ENCODE measurements at regions not wholly inside any gene's neighbourhood (a gene's known extent, or its start where the extent isn't known, plus 50 kb on each side); places are given as distances from the start of the nearest gene placed in this dataset.
"Not testable (repeated sequence)": the region's sequence is repeated elsewhere in the genome, so short reads cannot be mapped to it uniquely, and the experiment has no call there.

- TF ChIP-seq, protein P1, sequence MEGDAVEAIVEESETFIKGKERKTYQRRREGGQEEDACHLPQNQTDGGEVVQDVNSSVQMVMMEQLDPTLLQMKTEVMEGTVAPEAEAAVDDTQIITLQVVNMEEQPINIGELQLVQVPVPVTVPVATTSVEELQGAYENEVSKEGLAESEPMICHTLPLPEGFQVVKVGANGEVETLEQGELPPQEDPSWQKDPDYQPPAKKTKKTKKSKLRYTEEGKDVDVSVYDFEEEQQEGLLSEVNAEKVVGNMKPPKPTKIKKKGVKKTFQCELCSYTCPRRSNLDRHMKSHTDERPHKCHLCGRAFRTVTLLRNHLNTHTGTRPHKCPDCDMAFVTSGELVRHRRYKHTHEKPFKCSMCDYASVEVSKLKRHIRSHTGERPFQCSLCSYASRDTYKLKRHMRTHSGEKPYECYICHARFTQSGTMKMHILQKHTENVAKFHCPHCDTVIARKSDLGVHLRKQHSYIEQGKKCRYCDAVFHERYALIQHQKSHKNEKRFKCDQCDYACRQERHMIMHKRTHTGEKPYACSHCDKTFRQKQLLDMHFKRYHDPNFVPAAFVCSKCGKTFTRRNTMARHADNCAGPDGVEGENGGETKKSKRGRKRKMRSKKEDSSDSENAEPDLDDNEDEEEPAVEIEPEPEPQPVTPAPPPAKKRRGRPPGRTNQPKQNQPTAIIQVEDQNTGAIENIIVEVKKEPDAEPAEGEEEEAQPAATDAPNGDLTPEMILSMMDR (IDR thresholded peaks at IDR 0.05): no peak
- no peaks in the 10 kb centered on the region for H3K9me3 ChIP-seq
- H3K27ac ChIP-seq: no peak overlapping the region
- no peak overlapping the region for H3K4me3 ChIP-seq
- H3K27me3 ChIP-seq: no peaks in the 10 kb centered on the region
- H3K36me3 ChIP-seq: no peaks in the 10 kb centered on the region
- no peak for DNase-seq (ENCODE audit: low spot score)
- H3K4me1 ChIP-seq: no peaks in the 10 kb centered on the region
These were observed 1052.6 kb downstream of the REEP3 start for GRCh38 chr10:64573623-64574325.

DNA sequence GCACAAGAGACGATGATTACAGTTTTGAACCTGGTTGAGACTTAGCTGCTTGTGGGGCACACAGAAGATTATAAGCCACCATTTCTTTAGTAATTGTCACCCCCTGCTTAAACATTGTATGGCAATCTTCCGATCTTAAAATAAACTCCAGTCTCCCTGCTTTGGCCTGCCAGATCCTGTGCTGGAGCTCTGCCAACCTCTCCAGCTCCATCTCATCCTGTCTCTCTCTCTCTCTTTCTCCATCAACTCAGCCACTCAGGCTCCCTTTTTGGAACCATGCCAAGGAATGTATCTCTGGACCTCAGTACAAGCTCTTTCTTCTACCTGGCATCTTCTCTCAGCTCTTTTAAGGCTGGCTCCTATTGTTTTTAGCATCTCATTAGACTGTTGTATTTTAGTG is 1053.2 kb downstream of the REEP3 start:
- Histone ChIP-seq H3K4me3 (no peak overlapping the region), H3K9me3 (no peaks in the 10 kb centered on the region), H3K27me3 (no peaks in the 10 kb centered on the region), H3K27ac (no peak overlapping the region), H3K36me3 (no peaks in the 10 kb centered on the region), H3K4me1 (no peaks in the 10 kb centered on the region)
- DNase-seq (ENCODE audit: low spot score): no peak
- TF ChIP-seq, protein P1 (IDR thresholded peaks at IDR 0.05): no peak

DNA sequence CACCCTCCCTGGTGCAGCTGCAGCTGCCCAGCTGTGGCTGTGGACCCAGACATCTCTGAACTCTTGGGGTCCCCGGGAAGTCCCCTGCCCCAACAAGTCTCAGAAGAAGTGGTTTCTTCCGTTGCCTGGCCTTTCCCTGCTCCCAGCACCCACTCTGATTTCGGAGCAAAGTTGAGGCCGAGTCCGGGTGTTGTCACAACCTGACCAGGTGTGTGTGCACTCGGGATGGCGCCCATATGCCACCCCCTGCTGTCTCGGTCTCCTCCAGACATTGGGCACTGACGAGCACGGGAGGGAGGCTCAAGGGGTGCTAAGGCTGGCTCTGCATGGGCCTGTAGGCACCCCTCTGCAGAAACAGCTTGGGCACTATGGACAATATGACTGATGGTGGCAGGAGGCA is 1055.3 kb downstream of the REEP3 start:
- H3K36me3 ChIP-seq: no peaks in the 10 kb centered on the region

GRCh38 chr10:64578757-64579156 is 1057.6 kb downstream of the REEP3 start:
- not testable (repeated sequence) for H3K4me1 ChIP-seq; H3K4me3 ChIP-seq; H3K27ac ChIP-seq; DNase-seq (ENCODE audit: low spot score); H3K27me3 ChIP-seq; H3K36me3 ChIP-seq; H3K9me3 ChIP-seq

More for the DNA sequence above, 1055.3 kb downstream of the REEP3 start:
- TF ChIP-seq, protein P1 (IDR thresholded peaks at IDR 0.05): no peak
- no peak overlapping the region for H3K27ac ChIP-seq
- no peaks in the 10 kb centered on the region for H3K4me1 ChIP-seq
- H3K27me3 ChIP-seq: no peaks in the 10 kb centered on the region
- DNase-seq (ENCODE audit: low spot score): no peak
- H3K9me3 ChIP-seq: no peaks in the 10 kb centered on the region
- no peak overlapping the region for H3K4me3 ChIP-seq

DNA sequence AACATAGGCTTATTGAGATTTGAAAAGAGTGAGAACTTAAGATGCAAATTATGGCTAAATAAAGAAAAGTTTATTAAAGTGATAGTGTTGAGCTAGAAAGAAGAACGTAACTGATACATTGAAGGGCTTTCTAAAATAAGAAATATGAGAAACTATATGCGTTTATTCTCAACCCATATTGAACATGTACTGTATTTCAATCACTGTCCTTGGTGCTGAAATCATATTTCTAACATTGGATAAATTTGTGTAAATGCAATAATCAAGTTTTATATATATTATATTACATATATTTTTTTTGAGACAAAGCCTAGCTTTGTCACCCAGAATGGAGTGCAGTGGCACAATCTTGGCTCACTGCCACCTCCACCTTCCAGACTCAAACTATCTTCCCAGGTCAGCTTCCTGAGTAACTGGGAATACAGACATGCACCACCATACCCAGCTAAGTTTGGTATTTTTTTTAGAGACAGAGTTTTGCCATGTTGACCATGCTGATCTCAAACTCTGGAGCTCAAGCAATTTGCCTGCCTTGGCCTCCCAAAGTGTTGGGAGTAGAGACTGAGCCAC is 1065.8 kb downstream of the REEP3 start:
- H3K27ac ChIP-seq: no peak overlapping the region
- no peak overlapping the region for H3K4me3 ChIP-seq
- H3K4me1 ChIP-seq: no peaks in the 10 kb centered on the region
- no peaks in the 10 kb centered on the region for H3K9me3 ChIP-seq
- H3K36me3 ChIP-seq: no peaks in the 10 kb centered on the region
- H3K27me3 ChIP-seq: no peaks in the 10 kb centered on the region
- TF ChIP-seq, protein P1 (IDR thresholded peaks at IDR 0.05): no peak
- no peak for DNase-seq (ENCODE audit: low spot score)

DNA sequence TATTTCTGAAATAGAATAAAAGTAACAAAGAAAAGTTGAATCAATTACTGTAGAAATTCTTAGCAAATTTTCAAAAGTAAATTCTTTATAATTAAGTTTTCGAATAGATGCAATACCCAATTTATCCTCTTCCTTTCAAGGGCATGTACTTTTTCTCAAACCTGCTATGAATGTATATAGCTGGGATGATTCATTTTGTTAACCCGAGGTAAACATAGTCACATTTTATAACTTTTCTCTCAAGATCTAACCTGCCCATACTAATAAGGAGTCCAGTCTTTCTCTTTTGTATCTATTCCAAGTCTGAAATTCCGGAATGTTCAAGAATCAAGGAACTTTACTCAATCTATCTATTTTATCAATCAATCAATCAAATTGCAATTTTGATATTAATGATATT is 1072.9 kb downstream of the REEP3 start:
- Histone ChIP-seq H3K27me3 (no peaks in the 10 kb centered on the region), H3K9me3 (no peaks in the 10 kb centered on the region), H3K27ac (no peak overlapping the region), H3K4me1 (no peaks in the 10 kb centered on the region), H3K36me3 (no peaks in the 10 kb centered on the region), H3K4me3 (no peak overlapping the region)
- TF ChIP-seq, protein P1 (IDR thresholded peaks at IDR 0.05): no peak
- no peak for DNase-seq (ENCODE audit: low spot score)
